BLaER1 (cell line): ENCODE measurements at regions not wholly inside any gene's neighbourhood (a gene's known extent, or its start where the extent isn't known, plus 50 kb on each side); places are given as distances from the start of the nearest gene placed in this dataset.

Experiments used
- H3K27ac ChIP-seq: shearing (Covaris generic); formaldehyde crosslinking; 2 replicates; pipeline ENCODE4 v1.8.1; 2022
- H3K27me3 ChIP-seq: shearing (Covaris generic); formaldehyde crosslinking; 2 replicates; pipeline ENCODE4 v1.8.1; 2022
- H3K36me3 ChIP-seq: shearing (Covaris generic); formaldehyde crosslinking; 2 replicates; pipeline ENCODE4 v1.8.1; 2022
- H3K4me1 ChIP-seq: shearing (Covaris generic); formaldehyde crosslinking; 2 replicates; pipeline ENCODE4 v1.8.1; 2022
- H3K4me2 ChIP-seq: shearing (Covaris generic); formaldehyde crosslinking; 2 replicates; pipeline ENCODE4 v1.8.1; 2022
- H3K4me3 ChIP-seq: shearing (Covaris generic); formaldehyde crosslinking; 2 replicates; pipeline ENCODE4 v1.8.1; 2022
- H3K9ac ChIP-seq: shearing (Covaris generic); formaldehyde crosslinking; 2 replicates; pipeline ENCODE4 v1.8.1; 2022
- H3K9me3 ChIP-seq: shearing (Covaris generic); formaldehyde crosslinking; 2 replicates; pipeline ENCODE4 v1.8.1; 2022
- H4K20me1 ChIP-seq: shearing (Covaris generic); formaldehyde crosslinking; 2 replicates; pipeline ENCODE4 v1.8.1; 2022
- Cebpa-rat ChIP-seq: shearing (Covaris generic); IDR thresholded peaks from 2 replicates; pipeline ENCODE4 v1.8.1; 2022

DNA sequence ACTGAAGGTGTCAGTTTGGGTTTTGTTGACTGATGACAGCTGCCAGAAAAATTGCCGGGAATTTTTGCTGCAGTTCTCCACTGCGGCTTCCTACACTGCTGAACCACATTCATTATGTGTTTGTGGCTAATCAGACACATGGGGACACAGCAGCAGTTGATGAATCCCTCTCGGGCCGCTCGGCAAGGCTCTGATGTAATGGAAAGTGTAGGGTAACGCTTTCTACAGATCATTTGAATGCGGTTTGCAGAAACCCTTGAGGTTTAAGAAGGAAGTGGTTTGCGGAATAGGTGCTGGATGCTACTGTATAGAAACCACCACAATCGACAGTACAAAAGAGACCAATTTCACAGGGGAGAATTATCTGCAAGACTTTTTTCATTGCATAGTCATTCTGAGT is 138.7 kb upstream of the SASH1 start:
- Histone ChIP-seq H3K9me3 (no peaks in the 10 kb centered on the region), H3K9ac (no peak overlapping the region), H3K4me3 (no peak overlapping the region), H3K36me3 (no peaks in the 10 kb centered on the region), H3K27ac (no peak overlapping the region), H4K20me1 (peaks cover 48% of the 10 kb centered on the region; the same call in 1 of the 2 replicates), H3K4me2 (peak overlapping the region; percentile 67), H3K27me3 (peaks cover 82% of the 10 kb centered on the region), H3K4me1 (peaks cover 22% of the 10 kb centered on the region)
- TF ChIP-seq Cebpa-rat: 0 out of 2 replicates have a peak, but pooled peaks have one; percentile 11

DNA sequence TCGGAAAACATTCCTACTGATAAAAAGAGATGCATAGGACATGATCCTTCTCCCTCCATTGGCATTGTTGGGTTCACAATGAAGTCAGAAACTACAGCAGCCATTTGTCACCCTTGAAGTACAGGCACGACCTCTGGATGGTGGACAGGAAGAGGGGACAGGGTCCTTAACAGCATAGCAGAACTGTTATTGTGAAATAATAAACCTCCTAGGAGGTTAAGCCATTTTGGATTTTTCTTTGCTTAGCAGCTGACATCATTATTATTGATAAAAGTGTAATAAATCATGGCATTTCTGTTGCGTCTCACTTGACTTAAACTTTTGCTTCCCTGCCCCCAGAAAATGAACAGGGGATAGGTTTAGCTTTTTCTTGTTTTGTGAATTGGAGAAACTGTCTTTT is 134.3 kb upstream of the SASH1 start:
- peaks cover 17% of the 10 kb centered on the region for H3K4me1 ChIP-seq
- peaks cover 33% of the 10 kb centered on the region; the same call in 1 of the 2 replicates for H4K20me1 ChIP-seq
- H3K9ac ChIP-seq: no peak overlapping the region
- no peaks in the 10 kb centered on the region for H3K36me3 ChIP-seq
- no peaks in the 10 kb centered on the region for H3K9me3 ChIP-seq
- no peak overlapping the region for H3K4me2 ChIP-seq
- peaks cover 80% of the 10 kb centered on the region for H3K27me3 ChIP-seq
- no peak overlapping the region for H3K4me3 ChIP-seq
- 0 out of 2 replicates have a peak, but pooled peaks have one; percentile 11 for TF ChIP-seq Cebpa-rat
- no peak overlapping the region for H3K27ac ChIP-seq

DNA sequence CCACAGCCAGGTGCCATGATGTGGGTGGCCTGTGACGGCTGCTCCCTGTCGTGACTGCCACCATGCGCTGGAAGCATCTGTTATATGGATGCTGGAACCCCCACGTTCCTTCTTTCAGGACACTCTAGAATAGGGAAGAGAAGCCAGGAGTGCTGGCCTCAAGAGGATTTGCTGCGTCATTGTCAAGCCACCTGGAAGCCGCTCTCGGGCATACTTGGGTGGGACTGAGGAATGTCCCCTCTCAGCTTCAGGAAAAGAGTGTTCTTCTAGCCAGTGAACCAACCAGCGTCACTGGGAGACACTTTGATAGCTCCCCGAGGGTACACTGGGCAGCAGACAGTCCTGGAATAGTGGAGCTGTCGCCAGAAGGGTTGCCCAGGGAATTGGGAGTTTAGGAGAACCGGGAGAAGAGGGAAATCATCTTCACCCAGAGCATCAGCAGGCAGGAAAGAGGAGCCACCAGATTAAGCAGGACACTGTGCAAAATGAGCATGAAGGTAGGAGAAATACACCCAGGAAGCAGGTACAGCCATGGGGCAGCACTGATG is 130.8 kb upstream of the SASH1 start:
- Histone ChIP-seq H3K9ac (no peak overlapping the region), H3K4me2 (peak overlapping the region; percentile 1; the same call in 1 of the 2 replicates), H3K36me3 (no peaks in the 10 kb centered on the region), H3K27me3 (peaks cover 53% of the 10 kb centered on the region), H3K27ac (no peak overlapping the region), H3K9me3 (no peaks in the 10 kb centered on the region), H4K20me1 (peaks cover 11% of the 10 kb centered on the region; the same call in 1 of the 2 replicates), H3K4me1 (no peaks in the 10 kb centered on the region; the same call in 1 of the 2 replicates), H3K4me3 (no peak overlapping the region)
- TF ChIP-seq Cebpa-rat: no peak

DNA sequence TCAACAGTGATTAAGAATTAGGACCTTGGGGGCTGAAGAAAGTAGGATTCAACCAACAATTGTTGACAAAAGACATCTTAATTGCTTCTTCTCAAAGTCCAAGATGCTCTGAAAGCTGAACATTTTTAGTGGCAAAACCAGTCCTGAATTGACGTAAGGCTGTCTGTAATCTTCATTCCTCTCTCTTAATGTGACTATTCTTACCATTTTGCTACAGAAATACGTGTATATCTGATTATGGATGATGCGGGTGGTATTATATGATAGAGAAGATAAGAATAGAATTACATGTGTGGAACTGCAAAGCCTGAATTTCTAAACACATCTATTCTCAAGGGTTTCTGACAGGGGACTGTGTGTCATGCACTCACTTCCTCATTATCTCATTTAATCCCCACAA is 130.3 kb upstream of the SASH1 start:
- no peak overlapping the region for H3K27ac ChIP-seq
- no peaks in the 10 kb centered on the region for H3K36me3 ChIP-seq
- H3K4me1 ChIP-seq: peaks cover 2% of the 10 kb centered on the region; the same call in 1 of the 2 replicates
- peaks cover 47% of the 10 kb centered on the region for H3K27me3 ChIP-seq
- TF ChIP-seq Cebpa-rat: no peak
- peaks cover 6% of the 10 kb centered on the region; the same call in 1 of the 2 replicates for H4K20me1 ChIP-seq
- H3K9ac ChIP-seq: no peak overlapping the region
- peak overlapping the region; percentile 1; the same call in 1 of the 2 replicates for H3K4me2 ChIP-seq
- H3K4me3 ChIP-seq: no peak overlapping the region
- H3K9me3 ChIP-seq: no peaks in the 10 kb centered on the region

DNA sequence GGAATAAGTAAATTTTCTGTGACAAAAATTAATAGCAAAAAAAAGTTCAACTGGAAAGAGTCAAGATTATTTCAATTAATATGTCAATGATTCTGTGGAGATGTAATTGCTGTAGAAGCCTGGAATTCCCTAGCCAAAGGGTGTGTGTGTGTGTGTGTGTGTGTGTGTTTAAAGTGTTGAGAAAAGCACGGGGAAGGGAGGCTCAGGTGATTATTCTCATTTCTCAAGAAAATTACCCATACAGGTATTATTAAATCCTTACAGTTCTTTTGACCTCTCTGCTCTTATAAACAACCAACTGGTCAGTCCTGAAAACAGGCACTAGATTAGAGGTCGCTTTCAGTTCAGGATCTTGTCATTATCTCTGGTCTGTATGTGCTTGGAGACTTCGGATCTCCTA is 129.3 kb upstream of the SASH1 start:
- no peak for TF ChIP-seq Cebpa-rat
- H3K9me3 ChIP-seq: no peaks in the 10 kb centered on the region
- no peak overlapping the region for H3K4me2 ChIP-seq
- no peak overlapping the region for H3K27ac ChIP-seq
- H3K36me3 ChIP-seq: no peaks in the 10 kb centered on the region
- H3K9ac ChIP-seq: no peak overlapping the region
- H3K4me1 ChIP-seq: peaks cover 12% of the 10 kb centered on the region
- no peak overlapping the region for H3K4me3 ChIP-seq
- H4K20me1 ChIP-seq: peaks cover 5% of the 10 kb centered on the region; the same call in 1 of the 2 replicates
- peaks cover 37% of the 10 kb centered on the region for H3K27me3 ChIP-seq

DNA sequence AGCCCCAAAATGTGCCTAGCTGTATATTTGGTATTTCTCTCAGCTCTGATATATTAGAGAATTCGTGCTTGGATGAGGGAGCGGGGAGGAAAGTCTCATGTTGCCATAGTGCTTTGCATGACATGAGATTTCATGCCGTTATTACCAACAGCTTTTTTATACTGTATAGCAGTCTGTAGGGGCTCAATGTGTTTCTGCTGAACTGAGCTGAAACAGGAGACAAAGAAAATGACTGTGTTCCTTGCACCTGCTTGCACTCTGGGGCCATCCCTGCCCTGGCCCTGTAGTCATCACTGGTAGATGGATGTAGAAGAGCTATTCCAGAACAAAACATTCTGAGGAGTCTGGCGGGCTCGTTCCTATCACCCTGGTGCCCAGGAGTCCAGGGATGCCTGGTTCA is 128.0 kb upstream of the SASH1 start:
- Histone ChIP-seq H4K20me1 (no peaks in the 10 kb centered on the region), H3K9me3 (no peaks in the 10 kb centered on the region), H3K27ac (no peak overlapping the region), H3K36me3 (no peaks in the 10 kb centered on the region), H3K4me3 (no peak overlapping the region), H3K4me1 (peaks cover 18% of the 10 kb centered on the region), H3K4me2 (no peak overlapping the region), H3K9ac (no peak overlapping the region), H3K27me3 (peaks cover 30% of the 10 kb centered on the region)
- no peak for TF ChIP-seq Cebpa-rat

DNA sequence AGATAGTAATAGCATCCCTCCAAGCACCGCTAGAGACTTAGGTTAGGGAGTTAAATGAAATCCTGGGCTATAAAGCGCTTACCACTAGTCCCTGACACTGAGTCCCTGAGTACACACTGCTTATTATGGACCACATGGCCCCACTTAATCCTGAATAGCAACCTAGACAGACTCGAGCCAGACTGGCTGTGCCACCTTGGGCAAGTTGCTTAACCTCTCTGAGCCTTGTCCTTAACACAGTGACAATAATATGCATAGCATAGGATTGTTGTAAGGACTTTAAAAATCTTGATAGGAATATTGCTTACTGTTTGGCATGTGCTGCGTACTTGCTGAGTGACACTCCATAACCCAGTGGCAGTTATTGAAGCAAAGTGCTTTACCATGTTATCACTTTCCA is 125.6 kb upstream of the SASH1 start:
- Histone ChIP-seq H3K4me3 (no peak overlapping the region), H3K9ac (no peak overlapping the region), H3K27me3 (peaks cover 16% of the 10 kb centered on the region), H3K36me3 (no peaks in the 10 kb centered on the region), H3K4me1 (peaks cover 18% of the 10 kb centered on the region), H3K9me3 (no peaks in the 10 kb centered on the region), H3K4me2 (no peak overlapping the region), H3K27ac (no peak overlapping the region), H4K20me1 (no peaks in the 10 kb centered on the region)
- no peak for TF ChIP-seq Cebpa-rat

DNA sequence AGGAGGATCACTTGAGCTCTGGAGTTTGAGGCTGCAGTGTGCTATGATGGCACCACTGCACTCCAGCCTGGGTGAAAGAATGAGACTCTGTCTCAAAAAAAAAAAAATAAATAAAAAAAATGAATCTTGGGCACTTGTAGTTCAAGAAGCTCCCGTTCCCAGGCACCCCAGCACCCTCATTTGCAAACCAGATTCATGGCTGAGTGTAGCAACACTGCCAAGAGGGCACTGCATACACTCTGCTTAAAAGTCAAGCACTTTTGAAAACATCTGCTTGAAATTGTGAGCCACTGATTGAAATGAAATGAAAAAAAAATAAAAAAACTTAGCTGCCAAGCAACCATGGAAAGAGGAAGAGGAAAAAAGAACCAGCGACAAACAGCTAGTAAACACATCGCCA is 124.7 kb upstream of the SASH1 start:
- Histone ChIP-seq H3K4me1 (peaks cover 18% of the 10 kb centered on the region), H3K9ac (no peak overlapping the region), H3K9me3 (no peaks in the 10 kb centered on the region), H3K27ac (no peak overlapping the region), H3K4me3 (no peak overlapping the region), H3K4me2 (peak overlapping the region; percentile 50), H3K36me3 (no peaks in the 10 kb centered on the region), H4K20me1 (no peaks in the 10 kb centered on the region), H3K27me3 (peaks cover 10% of the 10 kb centered on the region; the same call in 1 of the 2 replicates)
- no peak for TF ChIP-seq Cebpa-rat

DNA sequence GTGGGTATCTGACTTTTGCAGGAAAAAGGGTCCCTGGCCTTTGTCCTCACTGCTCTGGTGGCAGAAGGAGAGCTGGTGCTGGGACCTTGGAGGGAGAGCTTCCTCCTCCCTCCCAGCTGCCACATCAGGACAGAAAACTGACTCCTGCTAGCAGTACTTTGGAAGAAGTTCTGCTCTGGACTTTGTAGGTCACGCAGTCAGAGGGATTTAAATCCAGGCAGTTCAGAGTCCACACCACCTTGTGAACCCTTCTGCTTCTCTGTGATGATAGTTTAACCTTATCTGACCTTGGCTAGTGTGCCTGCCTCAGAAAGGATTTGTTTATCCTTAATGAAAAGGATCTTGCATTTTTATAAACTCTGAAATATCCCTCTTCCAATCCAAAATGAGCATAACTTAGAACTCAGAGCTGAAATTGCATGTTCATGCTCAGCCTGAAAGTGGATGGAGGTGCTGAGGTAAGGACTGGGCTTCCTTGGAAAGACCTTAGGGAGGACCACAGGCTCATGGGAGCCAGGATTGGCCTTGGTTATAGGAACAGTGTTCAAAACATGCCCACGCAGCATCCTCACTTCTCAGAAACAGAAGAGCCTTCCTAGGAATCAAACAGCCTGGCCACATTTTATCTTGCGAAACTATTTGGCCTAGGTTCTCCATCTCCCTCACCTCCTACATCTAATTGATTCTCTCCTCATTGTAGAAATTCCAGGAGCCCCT is 123.9 kb upstream of the SASH1 start:
- Histone ChIP-seq H3K4me3 (no peak overlapping the region), H4K20me1 (no peaks in the 10 kb centered on the region), H3K4me1 (peaks cover 18% of the 10 kb centered on the region), H3K27me3 (0 out of 2 replicates have a peak, but pooled peaks cover 8% of the 10 kb centered on the region), H3K27ac (no peak overlapping the region), H3K4me2 (peak overlapping the region; percentile 50), H3K36me3 (no peaks in the 10 kb centered on the region), H3K9me3 (no peaks in the 10 kb centered on the region), H3K9ac (no peak overlapping the region)
- no peak for TF ChIP-seq Cebpa-rat
